ENCODE measurements at regions not wholly inside any gene's neighbourhood (a gene's known extent, or its start where the extent isn't known, plus 50 kb on each side); places are given as distances from the start of the nearest gene placed in this dataset.

- no peak for DNase-seq (ENCODE audit: low read depth, low spot score)
- ChIA-PET CTCF (no interaction called here), POLR2A (no interaction called here)
- Histone ChIP-seq H3K27ac (ENCODE audit: insufficient read depth, low read depth, low read length) (no peak overlapping the region), H2AFZ (ENCODE audit: low read depth, low read length) (no peak overlapping the region), H3K27me3 (ENCODE audit: control insufficient read depth in 2 of 2, insufficient read depth in 2 of 2, low read length in 2 of 2) (no peaks in the 10 kb centered on the region), H3K9me3 (replicated peaks; ENCODE audit: control insufficient read depth, insufficient read depth, low read length) (no peaks in the 10 kb centered on the region), H3K36me3 (ENCODE audit: control insufficient read depth in 2 of 2, extremely low read depth in 1 of 2, insufficient read depth in 2 of 2, low read length in 2 of 2) (no peaks in the 10 kb centered on the region), H3K4me1 (ENCODE audit: control insufficient read depth, extremely low read depth, insufficient read depth, low read length) (no peaks in the 10 kb centered on the region), H3K9ac (replicated peaks; ENCODE audit: extremely low read depth, insufficient read depth, low read length) (no peak overlapping the region), H4K20me1 (replicated peaks; ENCODE audit: control insufficient read depth, extremely low read depth, insufficient read depth, low read length) (no peaks in the 10 kb centered on the region), H3K4me3 (replicated peaks in 1 of 3; ENCODE audit: insufficient read depth in 1 of 3, low read depth in 1 of 3, low read length in 3 of 3) (no peak overlapping the region), H3K79me2 (ENCODE audit: control insufficient read depth, insufficient read depth, low read length) (no peaks in the 10 kb centered on the region), H3K9me1 (replicated peaks; ENCODE audit: control insufficient read depth, extremely low read depth, insufficient read depth, low read length) (no peaks in the 10 kb centered on the region), H3K4me2 (ENCODE audit: insufficient read depth, low read length) (no peak overlapping the region)
- intact Hi-C loops (cut with micrococcal nuclease) (no loop called here), dilution Hi-C loops (cut with MboI; ENCODE audit: extremely low pct_ligation_motif_present, low sequenced_read_pairs) (no loop called here)
- no TSS peak for BruUV-seq (replicated peaks)
- FAIRE-seq, result no peak
- TF ChIP-seq JUN (IDR thresholded peaks at IDR 0.05; ENCODE audit: borderline replicate concordance, insufficient read depth, insufficient read length, low read depth) (no peak), CTCF (IDR thresholded peaks at IDR 0.05; ENCODE audit: extremely low read depth in 1 of 2, insufficient read depth in 1 of 2, low read depth in 1 of 2, low read length in 2 of 2) (no peak), EZH2 (IDR thresholded peaks at IDR 0.05; ENCODE audit: borderline replicate concordance, low read depth, low read length, severe bottlenecking) (no peak), POLR2AphosphoS5 (IDR thresholded peaks at IDR 0.05; ENCODE audit: insufficient read depth, low read depth, low read length) (no peak), MYC (IDR thresholded peaks at IDR 0.05; ENCODE audit: low read depth, low read length) (no peak), GATA2 (IDR thresholded peaks at IDR 0.05; ENCODE audit: insufficient read depth, insufficient read length, low read depth, low read length) (no peak), POLR2A (IDR thresholded peaks at IDR 0.05; ENCODE audit: low read depth, low read length) (no peak), MAX (IDR thresholded peaks at IDR 0.05; ENCODE audit: insufficient read depth, insufficient read length) (no peak), FOS (IDR thresholded peaks at IDR 0.05; ENCODE audit: borderline replicate concordance, insufficient read depth, low read length) (no peak)
Measured at GRCh38 chr7:42479816-42480633, 243.0 kb upstream of the GLI3 start.
